Karpas-422 (cell line): ENCODE measurements at regions not wholly inside any gene's neighbourhood (a gene's known extent, or its start where the extent isn't known, plus 50 kb on each side); places are given as distances from the start of the nearest gene placed in this dataset.

Experiments
- DNase-seq: peaks from one replicate; pipeline ENCODE4 v3.0.0-alpha.2; 2015
- H2AFZ ChIP-seq: fragments of 200-600 bp; sonication (generic); 2 replicates; pipeline ENCODE4 v1.6.1; 2014; ENCODE audit warnings: antibody characterized with exemption, low read length, mixed read lengths
- H3K27ac ChIP-seq: fragments of 200-600 bp; sonication (generic); 2 replicates; pipeline ENCODE4 v1.5.1; 2014; ENCODE audit warnings: mild to moderate bottlenecking, low read length, moderate library complexity
- H3K27me3 ChIP-seq: fragments of 200-600 bp; sonication (generic); 2 replicates; pipeline ENCODE4 v1.6.1; 2014; ENCODE audit warnings: low read length, mixed read lengths
- H3K36me3 ChIP-seq: fragments of 200-600 bp; sonication (generic); 2 replicates; pipeline ENCODE4 v1.6.1; 2014; ENCODE audit warnings: low read length, mixed read lengths; ENCODE audit not compliant: insufficient read depth
- H3K4me1 ChIP-seq: fragments of 200-600 bp; sonication (generic); 2 replicates; pipeline ENCODE4 v1.6.1; 2014; ENCODE audit warnings: mild to moderate bottlenecking, low read length, mixed read lengths
- H3K4me2 ChIP-seq: fragments of 200-600 bp; sonication (generic); 2 replicates; pipeline ENCODE4 v1.6.1; 2014; ENCODE audit warnings: low read length, low read depth, mild to moderate bottlenecking; ENCODE audit not compliant: poor library complexity, severe bottlenecking
- H3K4me3 ChIP-seq: fragments of 200-600 bp; sonication (generic); 2 replicates; pipeline ENCODE4 v1.5.1; 2014; ENCODE audit warnings: mild to moderate bottlenecking, antibody characterized with exemption, low read length, mixed read lengths
- H3K79me2 ChIP-seq: fragments of 200-600 bp; sonication (generic); 2 replicates; pipeline ENCODE4 v1.6.1; 2014; ENCODE audit warnings: mild to moderate bottlenecking, low read length, mixed read lengths
- H3K9ac ChIP-seq: fragments of 200-600 bp; sonication (generic); 2 replicates; pipeline ENCODE4 v1.6.0; 2014; ENCODE audit warnings: low read length
- H3K9me2 ChIP-seq: fragments of 200-600 bp; sonication (generic), shearing (Covaris generic); replicated peaks from 2 replicates; pipeline ENCODE4 v1.6.0; 2014; ENCODE audit warnings: mild to moderate bottlenecking, low read length, moderate library complexity; ENCODE audit not compliant: insufficient read depth
- H3K9me3 ChIP-seq: fragments of 300-700, 200-600 bp; sonication (generic); 2 replicates; pipeline ENCODE4 v1.6.1; 2014; ENCODE audit warnings: low read length, mixed read lengths
- H4K20me1 ChIP-seq: fragments of 200-600 bp; sonication (generic); 2 replicates; pipeline ENCODE4 v1.6.1; 2014; ENCODE audit warnings: mild to moderate bottlenecking, antibody characterized with exemption, low read length, low read depth; ENCODE audit not compliant: insufficient read depth

DNA sequence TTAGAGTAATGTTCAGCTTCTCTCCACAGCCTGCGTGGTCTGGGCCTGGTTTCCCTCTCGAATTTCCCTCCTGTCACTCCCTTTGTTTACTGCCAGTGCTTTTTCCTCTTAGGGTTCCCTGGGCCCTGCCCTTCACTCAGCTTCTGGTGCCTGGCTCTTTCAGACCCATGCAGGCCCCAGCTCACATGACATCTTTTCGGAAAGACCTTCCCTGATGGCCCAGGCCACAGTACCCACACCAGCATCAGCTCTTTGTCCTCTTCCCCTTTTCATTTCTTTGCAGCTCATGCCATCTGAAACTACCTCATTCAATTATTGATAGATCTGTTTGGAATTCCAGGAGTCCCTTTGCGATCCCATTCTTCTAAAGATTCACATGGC is 68.1 kb upstream of the ABL1 start:
- Histone ChIP-seq H3K9me3 (no peaks in the 10 kb centered on the region), H3K4me1 (peaks cover 10% of the 10 kb centered on the region), H3K27ac (no peak overlapping the region), H4K20me1 (peaks cover 45% of the 10 kb centered on the region; the same call in 1 of the 2 replicates), H3K36me3 (no peaks in the 10 kb centered on the region), H3K79me2 (no peaks in the 10 kb centered on the region; the same call in 1 of the 2 replicates), H2AFZ (no peak overlapping the region), H3K27me3 (no peaks in the 10 kb centered on the region), H3K9ac (no peak overlapping the region), H3K9me2 (no peaks in the 10 kb centered on the region), H3K4me3 (no peak overlapping the region), H3K4me2 (no peak overlapping the region)
- peak; percentile 27 for DNase-seq

GRCh38 chr9:130768265-130768664 is 66.8 kb upstream of the ABL1 start:
- no peaks in the 10 kb centered on the region for H3K9me2 ChIP-seq
- no peaks in the 10 kb centered on the region for H3K36me3 ChIP-seq
- H3K9ac ChIP-seq = no peak overlapping the region
- peaks cover 4% of the 10 kb centered on the region; the same call in 1 of the 2 replicates for H3K79me2 ChIP-seq
- H2AFZ ChIP-seq = no peak overlapping the region
- H3K4me1 ChIP-seq = peaks cover 10% of the 10 kb centered on the region
- no peaks in the 10 kb centered on the region for H3K27me3 ChIP-seq
- H3K4me3 ChIP-seq = no peak overlapping the region
- H3K27ac ChIP-seq = no peak overlapping the region
- H3K9me3 ChIP-seq = no peaks in the 10 kb centered on the region
- H3K4me2 ChIP-seq = peak overlapping the region; percentile 7
- peak; percentile 62 for DNase-seq
- H4K20me1 ChIP-seq = peaks cover 42% of the 10 kb centered on the region; the same call in 1 of the 2 replicates

DNA sequence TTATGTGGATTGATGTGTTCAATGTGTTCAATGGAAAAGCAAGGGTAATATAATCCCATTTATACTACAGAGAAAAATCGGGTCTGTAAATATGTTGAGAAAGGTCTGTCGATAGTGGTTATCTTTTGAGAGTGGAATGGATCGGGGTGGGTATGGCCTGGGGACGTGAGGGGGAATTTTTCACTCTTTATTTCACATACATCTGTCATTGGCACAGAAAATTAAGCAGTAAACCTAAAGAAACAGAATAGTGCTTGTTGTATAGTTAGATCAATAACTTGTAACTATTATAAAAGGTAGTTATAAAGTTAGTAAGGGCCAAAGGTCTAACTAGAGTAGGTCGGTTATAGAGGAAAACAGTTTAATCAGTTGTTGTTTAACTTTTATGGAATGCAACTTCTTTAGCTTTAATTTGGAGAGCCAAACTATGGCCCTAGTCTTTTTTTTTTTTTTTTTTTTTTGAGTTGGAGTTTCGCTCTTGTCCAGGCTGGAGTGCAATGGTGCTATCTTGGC is 66.1 kb upstream of the ABL1 start:
- DNase-seq = no peak
- no peaks in the 10 kb centered on the region for H3K9me3 ChIP-seq
- H2AFZ ChIP-seq = no peak overlapping the region
- H3K9ac ChIP-seq = no peak overlapping the region
- H3K27me3 ChIP-seq = no peaks in the 10 kb centered on the region
- no peak overlapping the region for H3K27ac ChIP-seq
- H4K20me1 ChIP-seq = peaks cover 36% of the 10 kb centered on the region; the same call in 1 of the 2 replicates
- H3K4me1 ChIP-seq = peaks cover 10% of the 10 kb centered on the region
- no peaks in the 10 kb centered on the region for H3K9me2 ChIP-seq
- no peaks in the 10 kb centered on the region for H3K36me3 ChIP-seq
- no peak overlapping the region for H3K4me3 ChIP-seq
- no peak overlapping the region for H3K4me2 ChIP-seq
- peaks cover 4% of the 10 kb centered on the region; the same call in 1 of the 2 replicates for H3K79me2 ChIP-seq

DNA sequence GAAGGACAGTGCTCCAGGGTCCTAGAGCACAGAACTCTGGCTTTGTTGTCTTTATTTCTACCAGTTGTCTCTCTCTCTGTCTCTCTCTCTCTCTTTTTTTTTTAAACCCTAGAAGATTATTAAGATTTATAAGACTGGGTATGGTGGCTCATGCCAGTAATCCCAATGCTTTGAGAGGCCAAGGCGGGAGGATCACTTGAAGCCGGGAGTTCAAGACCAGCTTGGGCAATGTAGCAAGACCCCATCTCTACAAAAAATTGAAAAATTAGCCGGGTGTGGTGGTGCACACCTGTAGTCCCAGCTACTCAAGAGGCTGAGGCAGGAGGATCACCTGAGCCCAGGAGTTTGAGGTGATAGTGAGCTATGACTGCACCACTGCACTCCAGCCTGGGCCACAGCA is 65.0 kb upstream of the ABL1 start:
- peaks cover 10% of the 10 kb centered on the region for H3K4me1 ChIP-seq

GRCh38 chr9:130770679-130771442 is 64.2 kb upstream of the ABL1 start:
- H2AFZ ChIP-seq = no peak overlapping the region
- peaks cover 4% of the 10 kb centered on the region; the same call in 1 of the 2 replicates for H3K79me2 ChIP-seq
- no peak overlapping the region for H3K4me2 ChIP-seq
- peaks cover 21% of the 10 kb centered on the region; the same call in 1 of the 2 replicates for H4K20me1 ChIP-seq
- no peak overlapping the region for H3K9ac ChIP-seq
- peaks cover 10% of the 10 kb centered on the region for H3K4me1 ChIP-seq
- no peak overlapping the region for H3K4me3 ChIP-seq
- H3K9me3 ChIP-seq = no peaks in the 10 kb centered on the region
- no peaks in the 10 kb centered on the region for H3K9me2 ChIP-seq
- H3K27me3 ChIP-seq = no peaks in the 10 kb centered on the region
- H3K27ac ChIP-seq = no peak overlapping the region
- peak; percentile 81 for DNase-seq
- H3K36me3 ChIP-seq = no peaks in the 10 kb centered on the region

More for the DNA sequence above, 65.0 kb upstream of the ABL1 start:
- H3K9ac ChIP-seq = no peak overlapping the region
- no peaks in the 10 kb centered on the region for H3K9me2 ChIP-seq
- H2AFZ ChIP-seq = no peak overlapping the region
- H3K36me3 ChIP-seq = no peaks in the 10 kb centered on the region
- no peaks in the 10 kb centered on the region for H3K27me3 ChIP-seq
- peaks cover 29% of the 10 kb centered on the region; the same call in 1 of the 2 replicates for H4K20me1 ChIP-seq
- H3K4me2 ChIP-seq = no peak overlapping the region
- no peak overlapping the region for H3K27ac ChIP-seq
- no peaks in the 10 kb centered on the region for H3K9me3 ChIP-seq
- H3K4me3 ChIP-seq = no peak overlapping the region
- peaks cover 4% of the 10 kb centered on the region; the same call in 1 of the 2 replicates for H3K79me2 ChIP-seq
- DNase-seq = no peak

- DNase-seq = no peak
- Histone ChIP-seq H3K79me2 (peaks cover 4% of the 10 kb centered on the region; the same call in 1 of the 2 replicates), H3K9me3 (no peaks in the 10 kb centered on the region), H3K9ac (no peak overlapping the region), H3K36me3 (no peaks in the 10 kb centered on the region), H3K9me2 (no peaks in the 10 kb centered on the region), H3K4me3 (no peak overlapping the region), H3K4me2 (no peak overlapping the region), H4K20me1 (peaks cover 10% of the 10 kb centered on the region; the same call in 1 of the 2 replicates), H3K4me1 (peaks cover 10% of the 10 kb centered on the region), H2AFZ (no peak overlapping the region), H3K27ac (no peak overlapping the region), H3K27me3 (no peaks in the 10 kb centered on the region)
These were observed 62.9 kb upstream of the ABL1 start for GRCh38 chr9:130772185-130772584.

DNA sequence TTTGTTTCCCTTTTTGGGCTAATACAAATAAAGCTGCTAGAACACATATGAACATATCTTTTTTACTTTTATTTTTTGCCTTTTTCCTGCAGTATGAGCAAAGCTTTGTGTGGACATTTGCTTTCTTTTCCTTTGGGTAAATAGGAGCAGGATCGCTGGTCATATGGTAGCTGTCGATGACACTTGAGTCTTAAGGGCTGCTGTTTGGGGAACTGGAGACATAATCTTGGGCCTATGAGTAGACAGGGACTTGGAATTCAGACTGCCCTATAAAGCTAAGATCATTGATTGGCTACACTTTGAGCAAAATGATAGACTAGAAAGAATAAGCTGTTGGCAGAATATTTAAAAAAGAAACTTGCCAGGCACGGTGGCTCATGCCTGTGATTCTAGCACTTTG is 60.9 kb upstream of the ABL1 start:
- Histone ChIP-seq H3K27me3 (no peaks in the 10 kb centered on the region), H3K36me3 (no peaks in the 10 kb centered on the region), H3K27ac (no peak overlapping the region), H3K4me3 (no peak overlapping the region), H2AFZ (no peak overlapping the region), H3K9ac (no peak overlapping the region), H3K79me2 (peaks cover 4% of the 10 kb centered on the region; the same call in 1 of the 2 replicates), H3K9me3 (no peaks in the 10 kb centered on the region), H3K4me1 (no peaks in the 10 kb centered on the region), H3K4me2 (no peak overlapping the region), H4K20me1 (peaks cover 13% of the 10 kb centered on the region; the same call in 1 of the 2 replicates), H3K9me2 (no peaks in the 10 kb centered on the region)
- DNase-seq = no peak

DNA sequence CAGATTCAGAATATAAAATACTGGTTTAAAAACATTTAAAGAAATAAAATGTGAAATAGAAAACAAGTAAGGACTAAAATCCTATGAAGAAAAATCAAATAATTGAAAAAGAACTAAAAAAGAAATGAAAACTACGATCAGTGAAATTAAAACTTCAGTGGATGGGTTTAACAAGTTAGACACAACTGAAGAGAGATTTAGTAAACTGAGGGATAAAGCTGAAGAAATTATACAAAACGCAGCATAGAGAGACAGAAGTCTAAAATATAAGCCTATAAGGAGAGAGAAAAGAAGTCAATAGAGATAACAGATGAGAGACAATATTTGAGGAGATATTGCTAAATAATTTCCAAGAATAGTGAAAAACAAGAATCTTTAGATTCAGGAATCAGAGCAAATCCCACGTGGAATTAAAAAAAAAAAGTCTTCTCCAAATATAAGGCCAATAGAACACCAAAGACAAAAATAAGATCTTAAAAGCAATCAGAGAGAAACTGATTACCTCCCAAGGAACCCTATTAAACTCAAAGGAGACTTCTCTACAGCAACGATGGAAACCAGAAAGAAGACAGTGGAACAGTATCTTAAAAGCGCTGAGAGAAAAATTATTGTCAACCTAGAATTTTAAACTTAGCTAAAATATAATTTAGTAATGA is 59.6 kb upstream of the ABL1 start:
- DNase-seq = no peak
- Histone ChIP-seq H3K4me3 (no peak overlapping the region), H3K9me2 (no peaks in the 10 kb centered on the region), H3K27me3 (no peaks in the 10 kb centered on the region), H2AFZ (no peak overlapping the region), H3K27ac (no peak overlapping the region), H3K36me3 (no peaks in the 10 kb centered on the region), H3K4me1 (no peaks in the 10 kb centered on the region), H3K9ac (no peak overlapping the region), H3K79me2 (peaks cover 4% of the 10 kb centered on the region; the same call in 1 of the 2 replicates), H3K4me2 (no peak overlapping the region), H3K9me3 (no peaks in the 10 kb centered on the region), H4K20me1 (peaks cover 16% of the 10 kb centered on the region)
